HepG2 (cell line): ENCODE measurements at regions not wholly inside any gene's neighbourhood (a gene's known extent, or its start where the extent isn't known, plus 50 kb on each side); places are given as distances from the start of the nearest gene placed in this dataset.

Source experiments
- ATAC-seq: fragments of 200-7000 bp; cut with Tn5 transposase; 3 replicates; pipeline ENCODE4 v1.9.1; 2020; ENCODE audit warnings: mild to moderate bottlenecking, moderate library complexity
- BruUV-seq: library from RNA; stranded (reverse); fragments of 400-500 nt; replicated peaks from 2 replicates; lab custom pipeline; 2021; lab: Mats Ljungman, UMichigan
- CTCF ChIA-PET: fragments of 300-600 bp; formaldehyde crosslinking; extraction: SDS; loops from one replicate; lab custom pipeline; 2021; ENCODE audit warnings: low total read pairs, inconsistent platforms, low intra/inter-chr PET ratio; lab: Yijun Ruan, JAX
- POLR2A ChIA-PET: fragments of 350-600 bp; sonication (Branson Sonifier 250); formaldehyde crosslinking; loops from one replicate; lab custom pipeline; 2020; ENCODE audit warnings: antibody characterized with exemption, inconsistent platforms; lab: Yijun Ruan, JAX
- DNase-seq: peaks from one replicate; pipeline ENCODE4 v3.0.0-alpha.2; 2015; ENCODE audit warnings: low spot score
- FAIRE-seq: peaks from 3 replicates; lab custom pipeline; 2011; peaks lifted over from hg19 to GRCh38; lab: Jason Lieb, UNC
- H2AFZ ChIP-seq: one replicate; pipeline ENCODE4 v1.6.1; 2011; ENCODE audit warnings: low read length, inconsistent platforms
- H3K27ac ChIP-seq: fragments of 300-600 bp; 3 replicates; pipeline ENCODE4 v1.8.0; 2011; ENCODE audit warnings: mixed run types, mild to moderate bottlenecking, mixed read lengths, low read length, inconsistent platforms; ENCODE audit not compliant: insufficient read depth; ENCODE audit errors: extremely low read length
- H3K27me3 ChIP-seq, 2 experiments: fragments of 200-600 bp in 1 of 2; 2 replicates in 1 of 2; 3 replicates in 1 of 2; pipeline versions ENCODE4 v1.6.0 to v1.8.0; 2011; ENCODE audit warnings: low read length in 2 of 2, mild to moderate bottlenecking in 2 of 2, moderate library complexity in 2 of 2, inconsistent platforms in 1 of 2; ENCODE audit not compliant: insufficient read depth in 2 of 2, control insufficient read depth in 1 of 2
- H3K36me3 ChIP-seq, 2 experiments: fragments of 200-600 bp in 1 of 2; replicated peaks in 1 of 2; 2 replicates in 1 of 2; 3 replicates in 1 of 2; pipeline versions ENCODE4 v1.5.1 to v1.8.0; 2011; ENCODE audit warnings: low read length in 2 of 2, inconsistent platforms in 1 of 2; ENCODE audit not compliant: insufficient read depth in 2 of 2, control insufficient read depth in 1 of 2
- H3K4me1 ChIP-seq: 2 replicates; pipeline ENCODE4 v1.5.1; 2012; ENCODE audit warnings: low read length, inconsistent platforms; ENCODE audit not compliant: insufficient read depth
- H3K4me2 ChIP-seq: 2 replicates; pipeline ENCODE4 v1.6.0; 2011; ENCODE audit warnings: low read depth, low read length, inconsistent platforms
- H3K4me3 ChIP-seq, 3 experiments: fragments of 200-600 bp in 1 of 3; sonication (generic), shearing (Covaris generic) in 1 of 3; replicated peaks in 1 of 3; 2 replicates each; pipeline ENCODE4 v1.5.1; 2011 to 2016; ENCODE audit warnings: low read length in 3 of 3, inconsistent platforms in 2 of 3, low read depth in 2 of 3, mild to moderate bottlenecking in 2 of 3, control low read depth in 1 of 3, mixed read lengths in 1 of 3; ENCODE audit not compliant: insufficient read depth in 1 of 3
- H3K79me2 ChIP-seq: one replicate; pipeline ENCODE4 v1.6.1; 2011; ENCODE audit warnings: low read length, inconsistent platforms; ENCODE audit not compliant: insufficient read depth
- H3K9ac ChIP-seq: 2 replicates; pipeline ENCODE4 v1.6.0; 2011; ENCODE audit warnings: mild to moderate bottlenecking, low read depth, low read length, inconsistent platforms; ENCODE audit not compliant: insufficient read depth
- H3K9me3 ChIP-seq: 2 replicates; pipeline ENCODE4 v1.5.1; 2012; ENCODE audit warnings: mild to moderate bottlenecking, low read length
- H4K20me1 ChIP-seq: 2 replicates; pipeline ENCODE4 v1.6.0; 2011; ENCODE audit warnings: inconsistent platforms, mild to moderate bottlenecking, low read length, moderate library complexity; ENCODE audit not compliant: insufficient read depth
- KLF15 ChIP-seq: sonication (generic); formaldehyde crosslinking; IDR thresholded peaks from 2 replicates; pipeline ENCODE4 v1.8.1; 2023; ENCODE audit warnings: borderline replicate concordance, mild to moderate bottlenecking, inconsistent platforms, missing genetic modification reagents, mixed read lengths
- MXI1 ChIP-seq: IDR thresholded peaks from 3 replicates; pipeline ENCODE4 v1.6.1; 2012; ENCODE audit warnings: low read depth, low read length, inconsistent platforms, borderline replicate concordance
- ZNF142 ChIP-seq: sonication (generic); formaldehyde crosslinking; IDR thresholded peaks from 2 replicates; pipeline ENCODE4 v1.4.0; 2020; ENCODE audit warnings: missing genetic modification reagents
- ZNF615 ChIP-seq: sonication (generic); formaldehyde crosslinking; IDR thresholded peaks from 2 replicates; pipeline ENCODE4 v1.5.0; 2020; ENCODE audit warnings: mild to moderate bottlenecking, missing genetic modification reagents, borderline replicate concordance
- ZNF670 ChIP-seq: sonication (generic); formaldehyde crosslinking; IDR thresholded peaks from 2 replicates; pipeline ENCODE4 v1.8.0; 2022; ENCODE audit warnings: mild to moderate bottlenecking, missing genetic modification reagents, borderline replicate concordance
- ZNF773 ChIP-seq: sonication (generic); formaldehyde crosslinking; IDR thresholded peaks from 2 replicates; pipeline ENCODE4 v1.4.0; 2020; ENCODE audit warnings: missing genetic modification reagents, borderline replicate concordance
- WGBS: methylation state at CpG from one replicate; pipeline ENCODE4 v1.1.6; 2017; ENCODE audit warnings: low lambda C conversion rate; 5-methylcytosine and 5-hydroxymethylcytosine counted together
- in situ Hi-C: cut with HindIII; loops from 2 replicates; pipeline ENCODE4 v1.10.0; 2017; ENCODE audit warnings: low pct_unique_long_range_greater_than_20kb; ENCODE audit not compliant: extremely low pct_ligation_motif_present
- intact Hi-C: fragments of 100-400 bp; cut with micrococcal nuclease; formaldehyde crosslinking; loops from one replicate; pipeline ENCODE4 v1.10.0; 2022; ENCODE audit not compliant: unreplicated experiment

DNA sequence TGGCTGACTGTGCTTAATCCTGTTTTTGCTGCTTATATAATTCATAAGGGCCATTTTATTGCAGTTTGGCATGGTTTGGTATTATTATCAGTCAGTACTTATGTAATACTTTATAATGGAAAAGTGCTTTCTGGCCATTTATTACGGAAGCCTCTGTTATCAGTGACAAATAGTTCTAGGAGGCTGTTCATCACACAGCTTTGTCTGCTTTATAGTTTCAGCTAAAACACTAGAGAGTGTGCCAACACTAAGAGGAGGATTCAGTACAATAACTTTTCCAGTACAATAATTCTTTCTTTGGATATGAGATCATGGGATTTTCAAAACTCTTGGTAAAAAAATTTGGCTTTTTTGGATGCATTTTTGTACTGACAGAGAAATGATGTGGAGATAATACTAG, 102.9 kb upstream of the PTGFR start:
- no peaks in the 10 kb centered on the region for H3K9me3 ChIP-seq
- FAIRE-seq (no peak), DNase-seq (no peak)
- H3K4me3 ChIP-seq, result no peak overlapping the region
- POLR2A ChIA-PET, result no interaction called here
- no peaks in the 10 kb centered on the region for H3K79me2 ChIP-seq
- no peaks in the 10 kb centered on the region for H3K4me1 ChIP-seq
- WGBS, result 0% methylated on average over 1 of the region's 1 CpG
- H3K9ac ChIP-seq, result no peak overlapping the region
- intact Hi-C loops, result no loop called here
- H3K27me3 ChIP-seq, result no peaks in the 10 kb centered on the region
- TF ChIP-seq ZNF670 (CRISPR knock-in tag), result no peak
- no peak for TF ChIP-seq ZNF142 (CRISPR knock-in tag)
- no peak for TF ChIP-seq KLF15
- TF ChIP-seq MXI1, result no peak
- TF ChIP-seq ZNF615 (CRISPR knock-in tag), result no peak
- no peak for TF ChIP-seq ZNF773
- TF ChIP-seq, all 625 proteins: peak for 0
- CTCF ChIA-PET, result no interaction called here
- H2AFZ ChIP-seq, result no peak overlapping the region
- ATAC-seq, result no peak
- H3K36me3 ChIP-seq, result no peaks in the 10 kb centered on the region
- H3K27ac ChIP-seq, result no peak overlapping the region
- BruUV-seq, result no TSS peak
- no peaks in the 10 kb centered on the region for H4K20me1 ChIP-seq
- no peak overlapping the region for H3K4me2 ChIP-seq
- in situ Hi-C loops, result no loop called here
